ENCODE measurements at regions not wholly inside any gene's neighbourhood (a gene's known extent, or its start where the extent isn't known, plus 50 kb on each side); places are given as distances from the start of the nearest gene placed in this dataset.

- TF ChIP-seq IRF5 (IDR thresholded peaks at IDR 0.05; ENCODE audit: borderline replicate concordance), result no peak
- TF ChIP-seq JUND (IDR thresholded peaks at IDR 0.05; ENCODE audit: low read depth, low read length), result no peak
- TF ChIP-seq CBX3 (IDR thresholded peaks at IDR 0.05; ENCODE audit: borderline replicate concordance, low read depth), result no peak
- TF ChIP-seq, protein P1, sequence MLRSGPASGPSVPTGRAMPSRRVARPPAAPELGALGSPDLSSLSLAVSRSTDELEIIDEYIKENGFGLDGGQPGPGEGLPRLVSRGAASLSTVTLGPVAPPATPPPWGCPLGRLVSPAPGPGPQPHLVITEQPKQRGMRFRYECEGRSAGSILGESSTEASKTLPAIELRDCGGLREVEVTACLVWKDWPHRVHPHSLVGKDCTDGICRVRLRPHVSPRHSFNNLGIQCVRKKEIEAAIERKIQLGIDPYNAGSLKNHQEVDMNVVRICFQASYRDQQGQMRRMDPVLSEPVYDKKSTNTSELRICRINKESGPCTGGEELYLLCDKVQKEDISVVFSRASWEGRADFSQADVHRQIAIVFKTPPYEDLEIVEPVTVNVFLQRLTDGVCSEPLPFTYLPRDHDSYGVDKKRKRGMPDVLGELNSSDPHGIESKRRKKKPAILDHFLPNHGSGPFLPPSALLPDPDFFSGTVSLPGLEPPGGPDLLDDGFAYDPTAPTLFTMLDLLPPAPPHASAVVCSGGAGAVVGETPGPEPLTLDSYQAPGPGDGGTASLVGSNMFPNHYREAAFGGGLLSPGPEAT (IDR thresholded peaks at IDR 0.05; ENCODE audit: low read depth), result no peak
Observed at GRCh38 chr18:45496741-45497140, 118.5 kb upstream of the SLC14A2 start (continued).

GRCh38 chr18:45497595-45498286, 117.5 kb upstream of the SLC14A2 start:
- ChIA-PET SMC1A (ENCODE audit: uncharacterized antibody, unreplicated experiment) (interaction anchor here (0.7 kb wide), 1 partner anchor 28 kb away, joined by 3 read pairs; no protein-coding TSS in a partner anchor), POLR2A (interaction anchor here (0.7 kb wide), 1 partner anchor 46 kb away, joined by 3 read pairs; no protein-coding TSS in a partner anchor), RAD21 (ENCODE audit: unreplicated experiment) (no interaction called here), CTCF (no interaction called here)
- WGBS (ENCODE audit: insufficient coverage, insufficient replicate concordance, low lambda C conversion rate, missing lambda C conversion rate), result 27% methylated on average over 5 of the region's 5 CpGs
- Histone ChIP-seq H3K27ac (ENCODE audit: control insufficient read depth, insufficient read depth) (no peak overlapping the region), H3K36me3 (ENCODE audit: control insufficient read depth in 2 of 2, insufficient read depth in 2 of 2, low read length in 1 of 2) (no peaks in the 10 kb centered on the region), H3K27me3 (replicated peaks in 1 of 2; ENCODE audit: control insufficient read depth in 2 of 2, insufficient read depth in 2 of 2, low read length in 1 of 2) (no peaks in the 10 kb centered on the region), H3K9ac (ENCODE audit: control insufficient read depth, insufficient read depth, low read length) (no peak overlapping the region), H2AFZ (ENCODE audit: control insufficient read depth, low read depth, low read length) (no peak overlapping the region), H3K79me2 (ENCODE audit: control insufficient read depth, insufficient read depth, low read length) (no peaks in the 10 kb centered on the region), H3K9me3 (replicated peaks; ENCODE audit: control insufficient read depth, insufficient read depth, low read length) (no peaks in the 10 kb centered on the region), H4K20me1 (ENCODE audit: control insufficient read depth, insufficient read depth) (no peaks in the 10 kb centered on the region), H3K4me3 (no peak overlapping the region), H3K4me2 (ENCODE audit: control insufficient read depth, insufficient read depth) (no peak overlapping the region), H3K4me1 (ENCODE audit: control insufficient read depth, insufficient read depth, low read length) (no peaks in the 10 kb centered on the region)
- ATAC-seq (no peak), FAIRE-seq (no peak), DNase-seq (ENCODE audit: low read depth, low spot score) (no peak)
- TF ChIP-seq TCF3 (IDR thresholded peaks at IDR 0.05; ENCODE audit: borderline replicate concordance, insufficient read depth, low read depth, low read length) (no peak), SMAD5 (IDR thresholded peaks at IDR 0.05; ENCODE audit: low read depth) (no peak), PAX5 (IDR thresholded peaks at IDR 0.05; ENCODE audit: borderline replicate concordance, low read depth, low read length) (no peak), POLR2AphosphoS2 (IDR thresholded peaks at IDR 0.05; ENCODE audit: low read depth, low read length) (no peak), STAT3 (IDR thresholded peaks at IDR 0.05; ENCODE audit: low read depth, low read length) (no peak), CREB1 (IDR thresholded peaks at IDR 0.05; ENCODE audit: low read depth) (no peak), RFX5 (IDR thresholded peaks at IDR 0.05; ENCODE audit: low read depth, low read length) (no peak), HDAC6 (IDR thresholded peaks at IDR 0.05; ENCODE audit: unreplicated experiment) (no peak)
- TF ChIP-seq, protein P2, sequence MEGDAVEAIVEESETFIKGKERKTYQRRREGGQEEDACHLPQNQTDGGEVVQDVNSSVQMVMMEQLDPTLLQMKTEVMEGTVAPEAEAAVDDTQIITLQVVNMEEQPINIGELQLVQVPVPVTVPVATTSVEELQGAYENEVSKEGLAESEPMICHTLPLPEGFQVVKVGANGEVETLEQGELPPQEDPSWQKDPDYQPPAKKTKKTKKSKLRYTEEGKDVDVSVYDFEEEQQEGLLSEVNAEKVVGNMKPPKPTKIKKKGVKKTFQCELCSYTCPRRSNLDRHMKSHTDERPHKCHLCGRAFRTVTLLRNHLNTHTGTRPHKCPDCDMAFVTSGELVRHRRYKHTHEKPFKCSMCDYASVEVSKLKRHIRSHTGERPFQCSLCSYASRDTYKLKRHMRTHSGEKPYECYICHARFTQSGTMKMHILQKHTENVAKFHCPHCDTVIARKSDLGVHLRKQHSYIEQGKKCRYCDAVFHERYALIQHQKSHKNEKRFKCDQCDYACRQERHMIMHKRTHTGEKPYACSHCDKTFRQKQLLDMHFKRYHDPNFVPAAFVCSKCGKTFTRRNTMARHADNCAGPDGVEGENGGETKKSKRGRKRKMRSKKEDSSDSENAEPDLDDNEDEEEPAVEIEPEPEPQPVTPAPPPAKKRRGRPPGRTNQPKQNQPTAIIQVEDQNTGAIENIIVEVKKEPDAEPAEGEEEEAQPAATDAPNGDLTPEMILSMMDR (IDR thresholded peaks at IDR 0.05 in 2 of 3, conservative IDR thresholded peaks at IDR 0.05 in 1 of 3; ENCODE audit: control insufficient read depth in 2 of 3, extremely low read depth in 1 of 3, insufficient read depth in 1 of 3, low read depth in 3 of 3, low read length in 3 of 3), result no peak
- intact Hi-C loops (cut with micrococcal nuclease; ENCODE audit: unreplicated experiment) (no loop called here), in situ Hi-C loops (cut with MboI) (no loop called here)
- BruUV-seq (replicated peaks), result no TSS peak

Measured in GM12878 (cell line).